ENCODE measurements at regions not wholly inside any gene's neighbourhood (a gene's known extent, or its start where the extent isn't known, plus 50 kb on each side); places are given as distances from the start of the nearest gene placed in this dataset.

GRCh38 chr11:69413993-69414392 lies 67.5 kb upstream of the LINC01488 start:
- no peak for DNase-seq (ENCODE audit: low spot score)

- DNase-seq (ENCODE audit: low spot score), result peak; percentile 16
Measured at GRCh38 chr11:69414773-69415187, 66.7 kb upstream of the LINC01488 start.

- no peak for DNase-seq (ENCODE audit: low spot score)
Measured at GRCh38 chr11:69415411-69416142, 65.9 kb upstream of the LINC01488 start.

- DNase-seq (ENCODE audit: low spot score), result no peak
Measured at GRCh38 chr11:69416143-69416515, 65.3 kb upstream of the LINC01488 start.

- DNase-seq (ENCODE audit: low spot score), result no peak
Measured at GRCh38 chr11:69416762-69417698, 64.4 kb upstream of the LINC01488 start.

- no peak for DNase-seq (ENCODE audit: low spot score)
Measured at GRCh38 chr11:69417699-69418085, 63.8 kb upstream of the LINC01488 start.

GRCh38 chr11:69418576-69419296 lies 62.7 kb upstream of the LINC01488 start:
- DNase-seq (ENCODE audit: low spot score), result no peak

- DNase-seq (ENCODE audit: low spot score), result no peak
Measured at GRCh38 chr11:69419662-69420395, 61.6 kb upstream of the LINC01488 start.

GRCh38 chr11:69422645-69423044 lies 58.8 kb upstream of the LINC01488 start:
- DNase-seq (ENCODE audit: low spot score), result no peak

- no peak for DNase-seq (ENCODE audit: low spot score)
Measured at GRCh38 chr11:69423181-69423580, 58.3 kb upstream of the LINC01488 start.

- DNase-seq (ENCODE audit: low spot score), result no peak
Measured at GRCh38 chr11:69423611-69424385, 57.7 kb upstream of the LINC01488 start.

GRCh38 chr11:69424748-69425147 lies 56.7 kb upstream of the LINC01488 start:
- DNase-seq (ENCODE audit: low spot score), result no peak

GRCh38 chr11:69425444-69425843 lies 56.0 kb upstream of the LINC01488 start:
- no peak for DNase-seq (ENCODE audit: low spot score)

GRCh38 chr11:69425895-69426544 lies 55.4 kb upstream of the LINC01488 start:
- DNase-seq (ENCODE audit: low spot score), result no peak

GRCh38 chr11:69427337-69427736 lies 54.1 kb upstream of the LINC01488 start:
- no peak for DNase-seq (ENCODE audit: low spot score)

- no peak for DNase-seq (ENCODE audit: low spot score)
Measured at GRCh38 chr11:69427906-69428880, 53.3 kb upstream of the LINC01488 start.

GRCh38 chr11:69429716-69430491 lies 51.6 kb upstream of the LINC01488 start:
- no peak for DNase-seq (ENCODE audit: low spot score)

- no peak for DNase-seq (ENCODE audit: low spot score)
Measured at GRCh38 chr11:69430566-69430965, 50.9 kb upstream of the LINC01488 start.

Measured in putamen (tissue), 1 donor.